AG20443 (cell line): ENCODE measurements at regions not wholly inside any gene's neighbourhood (a gene's known extent, or its start where the extent isn't known, plus 50 kb on each side); places are given as distances from the start of the nearest gene placed in this dataset.

Source experiments
- DNase-seq: peaks from one replicate; pipeline ENCODE4 v3.0.0; 2012; ENCODE audit warnings: low spot score, mixed read lengths

GRCh38 chr6:166774770-166775169 lies 147.7 kb upstream of the RPS6KA2 start:
- no peak for DNase-seq

DNA sequence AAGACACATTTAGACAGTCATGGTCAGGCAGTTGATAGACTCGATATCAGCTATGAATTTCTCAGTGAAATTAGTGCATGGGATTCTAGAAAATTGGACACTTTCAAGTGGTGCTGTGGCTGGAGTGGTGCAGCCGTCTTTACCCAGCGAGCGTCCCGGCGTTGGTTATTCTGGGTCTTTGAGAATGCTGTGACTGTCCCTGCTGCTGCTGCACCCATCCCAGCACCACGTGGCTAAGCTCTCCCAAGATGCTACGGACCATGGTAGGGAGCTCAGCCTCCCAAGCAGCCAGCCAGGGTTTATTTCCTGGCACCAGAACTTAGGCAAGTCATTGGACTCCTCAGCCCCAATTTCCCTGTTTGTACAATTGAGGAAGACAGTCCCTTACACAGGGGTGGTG lies 147.2 kb upstream of the RPS6KA2 start:
- DNase-seq, result no peak

DNA sequence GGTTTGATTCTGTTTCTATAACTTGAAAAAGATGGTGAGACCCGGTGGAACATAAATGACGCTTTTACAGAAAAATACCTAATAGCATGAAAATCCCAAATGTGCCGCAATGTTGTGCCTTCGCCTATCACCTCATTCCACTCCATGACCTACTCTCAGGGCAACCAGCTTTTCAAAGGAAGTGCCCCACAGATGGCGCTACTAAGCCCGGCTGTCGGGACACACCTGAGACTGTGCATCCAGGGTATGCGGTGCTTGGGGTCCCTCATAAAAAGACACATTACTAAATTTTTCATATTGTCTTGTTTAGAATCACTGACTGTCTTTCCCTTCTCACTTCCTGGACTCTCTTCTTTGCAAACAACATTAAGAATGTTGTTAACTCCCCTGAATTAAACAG lies 145.5 kb upstream of the RPS6KA2 start:
- DNase-seq, result no peak

DNA sequence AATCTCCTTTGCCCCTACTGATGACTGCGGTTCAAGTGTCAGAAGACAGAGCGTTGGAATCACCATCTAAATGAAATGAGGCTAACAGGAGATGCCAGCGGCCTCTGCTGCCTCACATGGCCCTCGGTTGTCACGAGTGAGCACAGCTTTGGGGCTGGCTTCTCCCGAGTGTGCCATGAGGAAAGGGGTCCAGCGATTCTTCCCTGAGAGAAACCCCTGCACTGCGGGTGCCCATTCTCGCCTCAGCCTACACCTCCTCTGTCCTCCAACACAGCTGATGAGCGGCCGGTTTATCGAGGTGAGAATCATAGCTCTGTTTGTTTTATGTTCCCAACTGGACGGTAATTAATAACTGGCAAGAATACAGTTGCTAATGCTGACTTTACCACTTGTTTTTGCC lies 144.7 kb upstream of the RPS6KA2 start:
- DNase-seq, result no peak

GRCh38 chr6:166770216-166771116 lies 143.4 kb upstream of the RPS6KA2 start:
- DNase-seq, result no peak

DNA sequence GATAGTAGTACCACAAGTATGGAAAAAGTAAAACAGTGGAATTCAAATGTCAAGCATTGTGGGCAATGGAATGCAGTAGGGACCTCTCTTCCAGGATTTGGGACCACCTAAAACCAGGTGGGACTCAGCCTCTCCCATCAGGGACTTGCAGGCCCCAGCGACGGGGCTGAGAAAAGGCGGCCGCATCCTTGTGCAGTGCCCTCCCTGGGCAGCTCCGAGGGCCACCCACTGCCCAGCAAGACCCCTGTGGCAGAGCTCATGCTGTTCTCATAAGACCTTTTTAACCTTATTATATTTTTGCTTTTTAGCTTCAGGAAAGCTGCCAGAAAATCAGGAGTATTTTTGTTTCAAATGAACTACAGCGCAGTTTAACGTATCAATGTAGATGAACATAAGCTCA lies 142.6 kb upstream of the RPS6KA2 start:
- DNase-seq, result no peak

- no peak for DNase-seq
Observed at GRCh38 chr6:166768761-166769160, 141.7 kb upstream of the RPS6KA2 start.

- DNase-seq, result no peak
Observed at GRCh38 chr6:166767230-166767629, 140.2 kb upstream of the RPS6KA2 start.

DNA sequence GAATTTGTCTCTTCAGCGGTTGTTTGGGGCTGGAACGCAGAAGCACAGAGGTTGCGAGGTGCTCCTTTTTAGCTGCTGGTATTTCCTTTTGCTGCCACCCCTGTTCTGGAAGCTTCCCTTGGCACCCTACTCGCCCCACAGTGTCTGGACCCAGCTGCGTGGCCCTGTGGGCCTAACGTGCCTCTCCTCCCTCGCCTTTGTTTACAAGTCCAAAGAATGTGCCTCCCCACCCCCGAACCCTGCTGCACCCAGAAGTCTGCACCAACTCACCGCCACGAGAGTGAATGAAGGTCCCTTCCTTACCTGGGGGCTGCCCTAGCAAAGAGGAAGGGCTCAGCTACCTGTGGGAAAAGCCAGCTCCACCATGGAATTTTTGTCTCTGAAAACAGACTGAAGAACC lies 139.7 kb upstream of the RPS6KA2 start:
- no peak for DNase-seq

- no peak for DNase-seq
Observed at GRCh38 chr6:166765234-166765541, 138.1 kb upstream of the RPS6KA2 start.

DNA sequence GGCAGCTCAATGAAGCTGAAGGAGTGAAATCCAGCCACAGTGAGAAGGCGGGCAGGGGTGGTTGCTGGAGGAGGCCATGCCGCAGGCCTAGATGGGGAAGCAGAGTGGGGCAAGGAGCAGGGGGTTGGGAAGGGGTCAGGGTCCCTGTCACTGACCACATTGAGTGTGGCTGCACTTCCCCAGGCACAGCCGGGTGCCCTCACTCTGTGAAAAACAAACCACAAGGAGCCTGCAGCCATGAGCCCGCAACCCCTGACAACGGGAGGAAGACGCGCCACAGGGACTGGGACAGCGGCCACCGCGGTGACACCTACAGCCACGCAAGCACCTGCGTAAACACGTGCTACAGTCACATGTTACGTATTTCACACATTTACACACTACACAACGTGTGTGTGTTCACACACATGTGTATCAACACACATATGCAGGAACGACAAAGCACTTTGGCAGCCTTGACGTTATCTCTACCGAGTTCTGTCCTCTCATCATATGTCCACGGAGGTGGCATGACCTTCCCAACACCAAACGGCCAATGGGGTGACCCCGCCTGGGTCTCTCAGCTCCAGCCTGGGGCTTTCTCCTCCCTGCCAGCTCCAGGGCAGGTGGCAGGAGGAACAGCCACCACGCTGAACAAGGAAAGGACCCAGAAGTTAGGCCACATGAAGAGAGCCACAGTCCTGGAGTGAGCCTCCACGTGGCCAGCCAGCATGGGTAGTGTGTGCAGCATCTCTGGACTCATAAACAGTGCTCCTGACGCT lies 137.6 kb upstream of the RPS6KA2 start:
- DNase-seq, result no peak

DNA sequence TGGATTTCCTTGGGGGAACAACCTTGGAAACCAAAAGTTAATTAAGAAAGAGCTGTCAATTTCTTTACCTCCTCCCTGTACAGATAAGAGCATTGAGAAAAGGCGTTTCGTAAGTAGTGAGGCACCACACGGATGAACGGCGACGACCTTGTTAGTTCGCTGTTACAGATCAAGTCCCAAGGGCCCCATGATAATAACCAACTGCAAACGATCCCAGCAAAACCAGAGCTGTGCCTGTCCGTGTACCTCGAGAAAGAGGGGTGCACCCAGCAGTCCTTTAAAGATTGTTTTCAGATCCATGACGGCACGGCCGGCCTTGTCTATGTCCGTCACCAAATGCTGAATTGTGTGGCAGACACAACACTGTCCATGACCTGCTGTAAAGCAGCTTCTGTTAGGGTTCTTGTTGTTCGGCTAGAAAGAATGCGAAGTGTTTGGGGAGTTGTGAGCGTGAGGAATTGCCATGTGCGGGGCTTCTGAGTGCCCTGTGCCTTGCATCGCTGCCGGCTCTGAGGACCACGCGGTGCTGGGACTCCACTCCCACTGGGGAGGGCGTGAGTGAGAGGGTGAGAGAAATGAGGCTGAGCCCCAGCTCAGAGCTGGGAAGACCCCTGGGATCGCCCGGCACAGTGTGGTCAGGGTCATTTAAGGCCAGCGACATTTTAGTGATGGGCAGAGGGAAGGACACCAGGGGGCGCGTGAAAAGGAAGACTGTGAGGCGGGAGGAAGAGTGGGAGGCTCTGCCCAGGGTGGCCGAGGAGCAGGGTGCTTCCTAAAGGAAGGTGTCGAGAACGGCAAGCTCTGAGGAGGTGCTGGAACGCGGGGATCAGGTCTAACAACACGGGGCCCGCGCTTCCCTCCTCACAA lies 136.8 kb upstream of the RPS6KA2 start:
- no peak for DNase-seq

GRCh38 chr6:166761801-166762200 lies 134.8 kb upstream of the RPS6KA2 start:
- DNase-seq, result no peak

- no peak for DNase-seq
Observed at GRCh38 chr6:166760288-166760687, 133.2 kb upstream of the RPS6KA2 start.

GRCh38 chr6:166758136-166758704 lies 131.2 kb upstream of the RPS6KA2 start:
- no peak for DNase-seq

DNA sequence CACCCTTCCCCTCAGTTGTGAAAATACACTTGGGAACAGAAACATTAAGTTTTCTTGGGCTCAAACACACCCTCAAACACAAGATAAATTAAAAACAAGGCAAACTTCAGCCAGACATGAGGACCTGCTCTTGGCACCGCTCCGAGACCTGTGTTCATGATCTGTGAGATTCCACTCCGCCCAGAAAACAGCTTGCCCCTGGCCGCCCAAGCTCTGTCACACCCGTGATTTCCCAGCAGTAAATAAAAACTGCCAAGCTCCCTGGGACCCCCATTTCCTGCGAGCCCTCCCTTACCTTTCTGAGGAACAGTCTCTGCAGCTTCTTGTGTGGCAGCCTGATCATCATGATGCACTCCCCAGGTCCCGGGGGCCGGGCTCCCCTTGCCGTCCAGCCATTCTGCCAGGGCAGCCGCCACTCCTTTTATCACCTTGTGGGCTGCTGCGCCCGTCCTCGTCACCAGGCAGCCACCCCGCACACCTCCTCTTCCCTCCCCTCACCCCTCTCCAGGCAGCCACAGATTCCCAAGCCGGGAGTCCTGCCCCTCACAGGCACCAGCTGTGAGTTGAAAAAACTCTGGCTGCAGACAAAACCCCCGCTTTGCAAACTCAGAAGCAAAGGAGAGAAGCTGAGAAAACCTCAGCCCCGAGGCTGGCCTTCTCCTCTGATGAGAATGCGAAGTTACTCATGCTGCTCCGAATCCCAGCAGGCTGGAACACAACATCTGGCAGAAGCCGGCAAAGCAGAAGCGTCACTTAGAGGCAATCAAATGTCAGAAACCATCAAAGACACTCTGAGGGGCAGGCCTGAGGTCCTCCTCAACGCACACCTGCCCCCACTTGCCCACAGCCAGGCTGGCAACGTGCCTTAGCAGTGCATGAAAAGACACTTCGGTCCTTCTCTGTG lies 130.4 kb upstream of the RPS6KA2 start:
- peak; percentile 79 for DNase-seq

GRCh38 chr6:166754218-166755030 lies 127.4 kb upstream of the RPS6KA2 start:
- no peak for DNase-seq

DNA sequence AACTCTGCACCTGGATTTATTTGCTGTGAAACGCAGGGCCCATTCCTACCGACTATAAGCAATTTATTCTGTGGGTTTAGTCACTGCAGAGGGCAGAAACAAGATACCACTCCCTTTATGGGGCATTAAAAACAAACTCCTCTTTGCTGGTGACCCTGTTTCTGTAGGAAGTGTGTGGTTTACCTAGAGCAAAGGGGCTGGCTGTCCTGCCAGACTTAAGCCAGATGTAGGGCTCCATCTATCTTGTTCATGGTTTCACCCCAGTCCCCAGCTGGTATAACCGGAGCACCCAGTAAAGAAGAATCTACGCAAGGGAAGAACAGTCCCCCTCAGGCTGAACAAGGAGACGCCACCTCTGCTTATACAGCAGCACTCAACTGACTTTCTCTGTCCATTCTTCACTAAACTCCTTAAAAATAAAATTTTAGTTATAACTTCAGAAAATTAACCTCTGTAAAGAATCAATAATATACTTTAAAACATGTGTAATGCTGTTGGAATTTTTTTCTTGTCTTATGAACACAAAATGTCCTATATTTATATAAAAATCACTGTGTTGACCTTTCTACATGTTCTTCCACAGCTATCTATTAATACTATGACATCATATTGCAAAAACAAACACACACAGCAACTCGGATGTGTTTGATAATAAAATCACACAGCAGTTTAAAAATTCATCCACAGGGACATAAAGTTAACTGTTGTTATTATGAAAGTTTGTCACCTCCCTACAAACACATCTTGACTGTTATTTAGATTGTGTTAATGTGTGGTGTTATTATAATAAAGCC lies 126.1 kb upstream of the RPS6KA2 start:
- no peak for DNase-seq

DNA sequence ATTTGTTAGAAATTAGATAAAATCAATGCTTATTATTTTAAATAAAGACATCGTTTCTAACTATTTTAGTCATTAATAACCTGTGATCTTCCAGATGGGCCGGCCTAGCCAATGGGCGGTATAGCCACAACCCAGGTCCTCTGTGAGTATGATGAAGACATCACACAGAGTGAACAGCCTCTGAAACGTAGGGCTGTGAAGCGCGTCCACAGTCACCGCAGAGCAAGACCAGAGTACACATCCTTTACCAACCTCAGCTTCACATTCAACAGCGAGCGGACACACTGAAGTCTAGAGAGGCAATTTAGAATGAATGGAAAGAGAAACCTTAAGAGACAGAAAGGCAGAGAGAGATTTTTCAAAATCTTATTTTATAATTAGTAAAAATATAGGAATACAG lies 125.0 kb upstream of the RPS6KA2 start:
- no peak for DNase-seq
